ENCODE measurements at regions not wholly inside any gene's neighbourhood (a gene's known extent, or its start where the extent isn't known, plus 50 kb on each side); places are given as distances from the start of the nearest gene placed in this dataset.

GRCh38 chr6:144675231-144675861 lies 390.2 kb downstream of the UTRN start:
- TF ChIP-seq, protein P1, sequence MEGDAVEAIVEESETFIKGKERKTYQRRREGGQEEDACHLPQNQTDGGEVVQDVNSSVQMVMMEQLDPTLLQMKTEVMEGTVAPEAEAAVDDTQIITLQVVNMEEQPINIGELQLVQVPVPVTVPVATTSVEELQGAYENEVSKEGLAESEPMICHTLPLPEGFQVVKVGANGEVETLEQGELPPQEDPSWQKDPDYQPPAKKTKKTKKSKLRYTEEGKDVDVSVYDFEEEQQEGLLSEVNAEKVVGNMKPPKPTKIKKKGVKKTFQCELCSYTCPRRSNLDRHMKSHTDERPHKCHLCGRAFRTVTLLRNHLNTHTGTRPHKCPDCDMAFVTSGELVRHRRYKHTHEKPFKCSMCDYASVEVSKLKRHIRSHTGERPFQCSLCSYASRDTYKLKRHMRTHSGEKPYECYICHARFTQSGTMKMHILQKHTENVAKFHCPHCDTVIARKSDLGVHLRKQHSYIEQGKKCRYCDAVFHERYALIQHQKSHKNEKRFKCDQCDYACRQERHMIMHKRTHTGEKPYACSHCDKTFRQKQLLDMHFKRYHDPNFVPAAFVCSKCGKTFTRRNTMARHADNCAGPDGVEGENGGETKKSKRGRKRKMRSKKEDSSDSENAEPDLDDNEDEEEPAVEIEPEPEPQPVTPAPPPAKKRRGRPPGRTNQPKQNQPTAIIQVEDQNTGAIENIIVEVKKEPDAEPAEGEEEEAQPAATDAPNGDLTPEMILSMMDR (IDR thresholded peaks at IDR 0.05), result no peak
- TF ChIP-seq POLR2A (IDR thresholded peaks at IDR 0.05), result no peak
